HepG2 (cell line): ENCODE measurements at regions not wholly inside any gene's neighbourhood (a gene's known extent, or its start where the extent isn't known, plus 50 kb on each side); places are given as distances from the start of the nearest gene placed in this dataset.

ENCODE experiments used
- ATAC-seq: fragments of 200-7000 bp; cut with Tn5 transposase; 3 replicates; pipeline ENCODE4 v1.9.1; 2020; ENCODE audit warnings: mild to moderate bottlenecking, moderate library complexity
- BruUV-seq: library from RNA; stranded (reverse); fragments of 400-500 nt; replicated peaks from 2 replicates; lab custom pipeline; 2021; lab: Mats Ljungman, UMichigan
- CTCF ChIA-PET: fragments of 300-600 bp; formaldehyde crosslinking; extraction: SDS; loops from one replicate; lab custom pipeline; 2021; ENCODE audit warnings: low total read pairs, inconsistent platforms, low intra/inter-chr PET ratio; lab: Yijun Ruan, JAX
- POLR2A ChIA-PET: fragments of 350-600 bp; sonication (Branson Sonifier 250); formaldehyde crosslinking; loops from one replicate; lab custom pipeline; 2020; ENCODE audit warnings: antibody characterized with exemption, inconsistent platforms; lab: Yijun Ruan, JAX
- DNase-seq: peaks from one replicate; pipeline ENCODE4 v3.0.0-alpha.2; 2015; ENCODE audit warnings: low spot score
- FAIRE-seq: peaks from 3 replicates; lab custom pipeline; 2011; peaks lifted over from hg19 to GRCh38; lab: Jason Lieb, UNC
- H2AFZ ChIP-seq: one replicate; pipeline ENCODE4 v1.6.1; 2011; ENCODE audit warnings: low read length, inconsistent platforms
- H3K27ac ChIP-seq: fragments of 300-600 bp; 3 replicates; pipeline ENCODE4 v1.8.0; 2011; ENCODE audit warnings: mixed run types, mild to moderate bottlenecking, mixed read lengths, low read length, inconsistent platforms; ENCODE audit not compliant: insufficient read depth; ENCODE audit errors: extremely low read length
- H3K27me3 ChIP-seq, 2 experiments: fragments of 200-600 bp in 1 of 2; 2 replicates in 1 of 2; 3 replicates in 1 of 2; pipeline versions ENCODE4 v1.6.0 to v1.8.0; 2011; ENCODE audit warnings: low read length in 2 of 2, mild to moderate bottlenecking in 2 of 2, moderate library complexity in 2 of 2, inconsistent platforms in 1 of 2; ENCODE audit not compliant: insufficient read depth in 2 of 2, control insufficient read depth in 1 of 2
- H3K36me3 ChIP-seq, 2 experiments: fragments of 200-600 bp in 1 of 2; replicated peaks in 1 of 2; 2 replicates in 1 of 2; 3 replicates in 1 of 2; pipeline versions ENCODE4 v1.5.1 to v1.8.0; 2011; ENCODE audit warnings: low read length in 2 of 2, inconsistent platforms in 1 of 2; ENCODE audit not compliant: insufficient read depth in 2 of 2, control insufficient read depth in 1 of 2
- H3K4me1 ChIP-seq: 2 replicates; pipeline ENCODE4 v1.5.1; 2012; ENCODE audit warnings: low read length, inconsistent platforms; ENCODE audit not compliant: insufficient read depth
- H3K4me2 ChIP-seq: 2 replicates; pipeline ENCODE4 v1.6.0; 2011; ENCODE audit warnings: low read depth, low read length, inconsistent platforms
- H3K4me3 ChIP-seq, 3 experiments: fragments of 200-600 bp in 1 of 3; sonication (generic), shearing (Covaris generic) in 1 of 3; replicated peaks in 1 of 3; 2 replicates each; pipeline ENCODE4 v1.5.1; 2011 to 2016; ENCODE audit warnings: low read length in 3 of 3, inconsistent platforms in 2 of 3, low read depth in 2 of 3, mild to moderate bottlenecking in 2 of 3, control low read depth in 1 of 3, mixed read lengths in 1 of 3; ENCODE audit not compliant: insufficient read depth in 1 of 3
- H3K79me2 ChIP-seq: one replicate; pipeline ENCODE4 v1.6.1; 2011; ENCODE audit warnings: low read length, inconsistent platforms; ENCODE audit not compliant: insufficient read depth
- H3K9ac ChIP-seq: 2 replicates; pipeline ENCODE4 v1.6.0; 2011; ENCODE audit warnings: mild to moderate bottlenecking, low read depth, low read length, inconsistent platforms; ENCODE audit not compliant: insufficient read depth
- H3K9me3 ChIP-seq: 2 replicates; pipeline ENCODE4 v1.5.1; 2012; ENCODE audit warnings: mild to moderate bottlenecking, low read length
- H4K20me1 ChIP-seq: 2 replicates; pipeline ENCODE4 v1.6.0; 2011; ENCODE audit warnings: inconsistent platforms, mild to moderate bottlenecking, low read length, moderate library complexity; ENCODE audit not compliant: insufficient read depth
- CHCHD3 ChIP-seq: sonication (generic); formaldehyde crosslinking; IDR thresholded peaks from 2 replicates; pipeline ENCODE4 v1.8.0; 2022; ENCODE audit warnings: mild to moderate bottlenecking, missing genetic modification reagents, moderate library complexity
- MTA3 ChIP-seq: sonication (generic); formaldehyde crosslinking; IDR thresholded peaks from 2 replicates; pipeline ENCODE4 v1.4.0; 2020; ENCODE audit warnings: missing genetic modification reagents
- PITX1 ChIP-seq: sonication (generic); formaldehyde crosslinking; IDR thresholded peaks from 2 replicates; pipeline ENCODE4 v1.5.1; 2020; ENCODE audit warnings: mild to moderate bottlenecking, missing genetic modification reagents
- ZNF256 ChIP-seq: sonication (generic); formaldehyde crosslinking; conservative IDR thresholded peaks from 2 replicates; pipeline ENCODE4 v1.4.0; 2020; ENCODE audit warnings: missing genetic modification reagents
- ZNF343 ChIP-seq: sonication (generic); formaldehyde crosslinking; IDR thresholded peaks from 2 replicates; pipeline ENCODE4 v1.4.0; 2020; ENCODE audit warnings: mild to moderate bottlenecking, missing genetic modification reagents
- ZNF557 ChIP-seq: sonication (generic); formaldehyde crosslinking; IDR thresholded peaks from 2 replicates; pipeline ENCODE4 v1.4.0; 2020; ENCODE audit warnings: missing genetic modification reagents
- ZNF710 ChIP-seq: sonication (generic); formaldehyde crosslinking; IDR thresholded peaks from 2 replicates; pipeline ENCODE4 v1.5.0; 2020; ENCODE audit warnings: mild to moderate bottlenecking, missing genetic modification reagents, borderline replicate concordance
- ZSCAN9 ChIP-seq: IDR thresholded peaks from 2 replicates; pipeline ENCODE4 v1.6.1; 2016; ENCODE audit warnings: borderline replicate concordance
- WGBS: methylation state at CpG from one replicate; pipeline ENCODE4 v1.1.6; 2017; ENCODE audit warnings: low lambda C conversion rate; 5-methylcytosine and 5-hydroxymethylcytosine counted together
- in situ Hi-C: cut with HindIII; loops from 2 replicates; pipeline ENCODE4 v1.10.0; 2017; ENCODE audit warnings: low pct_unique_long_range_greater_than_20kb; ENCODE audit not compliant: extremely low pct_ligation_motif_present
- intact Hi-C: fragments of 100-400 bp; cut with micrococcal nuclease; formaldehyde crosslinking; loops from one replicate; pipeline ENCODE4 v1.10.0; 2022; ENCODE audit not compliant: unreplicated experiment
- TF ChIP-seq, protein P1 (sequence below): sonication (generic); formaldehyde crosslinking; IDR thresholded peaks from 2 replicates; pipeline ENCODE4 v1.4.0; 2020; ENCODE audit warnings: mild to moderate bottlenecking, missing genetic modification reagents
- TF ChIP-seq, protein P2 (sequence below): sonication (generic); formaldehyde crosslinking; IDR thresholded peaks from 2 replicates; pipeline ENCODE4 v1.8.0; 2022; ENCODE audit warnings: low read depth, missing genetic modification reagents

DNA sequence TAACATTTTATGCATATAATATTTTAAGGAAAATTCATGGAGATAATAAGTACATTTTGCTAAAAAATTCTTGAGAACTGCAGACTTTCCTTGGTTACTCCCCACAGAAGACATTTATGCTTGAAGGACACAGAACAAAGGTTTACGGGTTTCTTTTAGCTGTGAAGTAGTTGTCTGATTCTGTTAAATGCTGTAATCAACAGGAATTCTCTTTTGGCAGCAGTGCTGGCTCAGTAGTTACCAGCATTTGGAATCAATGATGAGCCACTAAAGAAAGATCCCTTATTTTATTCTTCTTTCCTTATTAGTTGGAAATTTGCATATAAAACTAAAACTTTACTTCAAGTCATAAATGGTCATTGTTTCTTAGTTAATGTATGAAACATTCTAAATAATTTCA, 199.3 kb upstream of the FAT4 start:
- ChIA-PET CTCF (no interaction called here), POLR2A (no interaction called here)
- no peak for FAIRE-seq
- no peak for DNase-seq
- no peaks in the 10 kb centered on the region for H3K9me3 ChIP-seq
- intact Hi-C loops (no loop called here), in situ Hi-C loops (no loop called here)
- no peak overlapping the region for H3K4me2 ChIP-seq
- H3K4me1 ChIP-seq = no peaks in the 10 kb centered on the region
- H3K9ac ChIP-seq = no peak overlapping the region
- no peak overlapping the region for H3K27ac ChIP-seq
- H3K36me3 ChIP-seq = no peaks in the 10 kb centered on the region
- ATAC-seq = no peak
- H3K27me3 ChIP-seq = no peaks in the 10 kb centered on the region
- no peak overlapping the region for H3K4me3 ChIP-seq
- TF ChIP-seq PITX1 (CRISPR knock-in tag) (no peak), ZNF710 (CRISPR knock-in tag) (no peak), ZNF343 (CRISPR knock-in tag) (no peak), ZSCAN9 (no peak), ZNF256 (CRISPR knock-in tag) (no peak)
- WGBS = 24% methylated on average over 1 of the region's 1 CpG
- BruUV-seq = no TSS peak
- no peaks in the 10 kb centered on the region for H3K79me2 ChIP-seq
- H4K20me1 ChIP-seq = no peaks in the 10 kb centered on the region
- H2AFZ ChIP-seq = no peak overlapping the region

DNA sequence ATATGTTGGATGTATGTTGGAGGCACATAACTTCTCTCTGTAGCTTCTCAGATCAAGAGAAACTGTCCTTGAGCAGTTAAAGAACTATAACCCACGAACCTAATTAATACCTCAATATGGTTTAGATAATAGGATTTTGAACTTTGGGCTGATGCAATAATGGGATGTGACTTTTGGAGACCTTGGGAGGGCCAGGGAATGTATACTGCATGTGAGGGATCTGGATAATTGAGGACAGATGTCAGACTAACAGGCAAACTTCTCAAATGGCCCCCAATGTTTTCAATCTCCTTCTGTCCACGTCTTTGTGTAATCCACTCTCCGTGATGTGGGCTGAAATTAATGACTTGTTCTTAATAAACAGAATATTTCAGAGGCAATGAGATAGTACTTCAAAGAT, 202.2 kb upstream of the FAT4 start:
- Histone ChIP-seq H3K4me2 (no peak overlapping the region), H3K4me1 (no peaks in the 10 kb centered on the region), H3K27ac (no peak overlapping the region), H3K27me3 (no peaks in the 10 kb centered on the region), H3K9me3 (no peaks in the 10 kb centered on the region), H3K36me3 (no peaks in the 10 kb centered on the region), H3K9ac (no peak overlapping the region), H4K20me1 (no peaks in the 10 kb centered on the region), H3K4me3 (no peak overlapping the region), H3K79me2 (no peaks in the 10 kb centered on the region), H2AFZ (no peak overlapping the region)
- ATAC-seq (no peak), FAIRE-seq (no peak), DNase-seq (no peak)
- in situ Hi-C loops = no loop called here
- 24% methylated on average over 3 of the region's 3 CpGs for WGBS
- ChIA-PET CTCF (no interaction called here), POLR2A (no interaction called here)
- intact Hi-C loops = no loop called here
- BruUV-seq = no TSS peak
- TF ChIP-seq CHCHD3 (CRISPR knock-in tag) (no peak), MTA3 (CRISPR knock-in tag) (no peak), ZNF557 (no peak)
- TF ChIP-seq, protein P1, sequence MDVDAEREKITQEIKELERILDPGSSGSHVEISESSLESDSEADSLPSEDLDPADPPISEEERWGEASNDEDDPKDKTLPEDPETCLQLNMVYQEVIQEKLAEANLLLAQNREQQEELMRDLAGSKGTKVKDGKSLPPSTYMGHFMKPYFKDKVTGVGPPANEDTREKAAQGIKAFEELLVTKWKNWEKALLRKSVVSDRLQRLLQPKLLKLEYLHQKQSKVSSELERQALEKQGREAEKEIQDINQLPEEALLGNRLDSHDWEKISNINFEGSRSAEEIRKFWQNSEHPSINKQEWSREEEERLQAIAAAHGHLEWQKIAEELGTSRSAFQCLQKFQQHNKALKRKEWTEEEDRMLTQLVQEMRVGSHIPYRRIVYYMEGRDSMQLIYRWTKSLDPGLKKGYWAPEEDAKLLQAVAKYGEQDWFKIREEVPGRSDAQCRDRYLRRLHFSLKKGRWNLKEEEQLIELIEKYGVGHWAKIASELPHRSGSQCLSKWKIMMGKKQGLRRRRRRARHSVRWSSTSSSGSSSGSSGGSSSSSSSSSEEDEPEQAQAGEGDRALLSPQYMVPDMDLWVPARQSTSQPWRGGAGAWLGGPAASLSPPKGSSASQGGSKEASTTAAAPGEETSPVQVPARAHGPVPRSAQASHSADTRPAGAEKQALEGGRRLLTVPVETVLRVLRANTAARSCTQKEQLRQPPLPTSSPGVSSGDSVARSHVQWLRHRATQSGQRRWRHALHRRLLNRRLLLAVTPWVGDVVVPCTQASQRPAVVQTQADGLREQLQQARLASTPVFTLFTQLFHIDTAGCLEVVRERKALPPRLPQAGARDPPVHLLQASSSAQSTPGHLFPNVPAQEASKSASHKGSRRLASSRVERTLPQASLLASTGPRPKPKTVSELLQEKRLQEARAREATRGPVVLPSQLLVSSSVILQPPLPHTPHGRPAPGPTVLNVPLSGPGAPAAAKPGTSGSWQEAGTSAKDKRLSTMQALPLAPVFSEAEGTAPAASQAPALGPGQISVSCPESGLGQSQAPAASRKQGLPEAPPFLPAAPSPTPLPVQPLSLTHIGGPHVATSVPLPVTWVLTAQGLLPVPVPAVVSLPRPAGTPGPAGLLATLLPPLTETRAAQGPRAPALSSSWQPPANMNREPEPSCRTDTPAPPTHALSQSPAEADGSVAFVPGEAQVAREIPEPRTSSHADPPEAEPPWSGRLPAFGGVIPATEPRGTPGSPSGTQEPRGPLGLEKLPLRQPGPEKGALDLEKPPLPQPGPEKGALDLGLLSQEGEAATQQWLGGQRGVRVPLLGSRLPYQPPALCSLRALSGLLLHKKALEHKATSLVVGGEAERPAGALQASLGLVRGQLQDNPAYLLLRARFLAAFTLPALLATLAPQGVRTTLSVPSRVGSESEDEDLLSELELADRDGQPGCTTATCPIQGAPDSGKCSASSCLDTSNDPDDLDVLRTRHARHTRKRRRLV (CRISPR knock-in tag) = no peak
- TF ChIP-seq, protein P2, sequence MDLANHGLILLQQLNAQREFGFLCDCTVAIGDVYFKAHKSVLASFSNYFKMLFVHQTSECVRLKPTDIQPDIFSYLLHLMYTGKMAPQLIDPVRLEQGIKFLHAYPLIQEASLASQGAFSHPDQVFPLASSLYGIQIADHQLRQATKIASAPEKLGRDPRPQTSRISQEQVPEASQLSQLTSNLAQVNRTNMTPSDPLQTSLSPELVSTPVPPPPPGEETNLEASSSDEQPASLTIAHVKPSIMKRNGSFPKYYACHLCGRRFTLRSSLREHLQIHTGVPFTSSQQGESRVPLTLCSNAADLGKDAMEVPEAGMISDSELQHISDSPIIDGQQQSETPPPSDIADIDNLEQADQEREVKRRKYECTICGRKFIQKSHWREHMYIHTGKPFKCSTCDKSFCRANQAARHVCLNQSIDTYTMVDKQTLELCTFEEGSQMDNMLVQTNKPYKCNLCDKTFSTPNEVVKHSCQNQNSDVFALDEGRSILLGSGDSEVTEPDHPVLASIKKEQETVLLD = no peak
